DMS53 treated with DMSO at 0.1 percent for 48 hours (cell line): ENCODE measurements at regions not wholly inside any gene's neighbourhood (a gene's known extent, or its start where the extent isn't known, plus 50 kb on each side); places are given as distances from the start of the nearest gene placed in this dataset.

Source experiments
- DNase-seq: peaks from one replicate; lab custom pipeline; 2025; ENCODE audit not compliant: unreplicated experiment; lab: John Stamatoyannopoulos, UW

- no peak for DNase-seq
Measured at GRCh38 chr10:4535521-4535920, 290.5 kb upstream of the AKR1E2 start.

- no peak for DNase-seq
Measured at GRCh38 chr10:4533621-4534020, 292.4 kb upstream of the AKR1E2 start.

- DNase-seq, result no peak
Measured at GRCh38 chr10:4532976-4533375, 293.0 kb upstream of the AKR1E2 start.

GRCh38 chr10:4532467-4532866, 293.5 kb upstream of the AKR1E2 start:
- no peak for DNase-seq

GRCh38 chr10:4532011-4532410, 294.0 kb upstream of the AKR1E2 start:
- DNase-seq, result no peak

GRCh38 chr10:4529266-4529665, 296.7 kb upstream of the AKR1E2 start:
- DNase-seq, result no peak

GRCh38 chr10:4527281-4527970, 298.6 kb upstream of the AKR1E2 start:
- no peak for DNase-seq

- DNase-seq, result no peak
Measured at GRCh38 chr10:4526311-4526731, 299.7 kb upstream of the AKR1E2 start.

- no peak for DNase-seq
Measured at GRCh38 chr10:4525103-4525502, 300.9 kb upstream of the AKR1E2 start.

GRCh38 chr10:4522296-4523000, 303.6 kb upstream of the AKR1E2 start:
- DNase-seq, result no peak

GRCh38 chr10:4519658-4520402, 306.2 kb upstream of the AKR1E2 start:
- DNase-seq, result no peak

- DNase-seq, result no peak
Measured at GRCh38 chr10:4517746-4518145, 308.3 kb upstream of the AKR1E2 start.

GRCh38 chr10:4515721-4516120, 310.3 kb upstream of the AKR1E2 start:
- DNase-seq, result no peak

GRCh38 chr10:4514445-4515108, 311.4 kb upstream of the AKR1E2 start:
- no peak for DNase-seq

- DNase-seq, result no peak
Measured at GRCh38 chr10:4512671-4513240, 313.3 kb upstream of the AKR1E2 start.

GRCh38 chr10:4512196-4512595, 313.8 kb upstream of the AKR1E2 start:
- no peak for DNase-seq

GRCh38 chr10:4511509-4511908, 314.5 kb upstream of the AKR1E2 start:
- DNase-seq, result no peak

GRCh38 chr10:4509405-4509804, 316.6 kb upstream of the AKR1E2 start:
- DNase-seq, result no peak

- no peak for DNase-seq
Measured at GRCh38 chr10:4506095-4506494, 319.9 kb upstream of the AKR1E2 start.

GRCh38 chr10:4504550-4504949, 321.5 kb upstream of the AKR1E2 start:
- no peak for DNase-seq

- DNase-seq, result no peak
Measured at GRCh38 chr10:4503076-4503475, 322.9 kb upstream of the AKR1E2 start.
